ENCODE measurements at regions not wholly inside any gene's neighbourhood (a gene's known extent, or its start where the extent isn't known, plus 50 kb on each side); places are given as distances from the start of the nearest gene placed in this dataset.

DNA sequence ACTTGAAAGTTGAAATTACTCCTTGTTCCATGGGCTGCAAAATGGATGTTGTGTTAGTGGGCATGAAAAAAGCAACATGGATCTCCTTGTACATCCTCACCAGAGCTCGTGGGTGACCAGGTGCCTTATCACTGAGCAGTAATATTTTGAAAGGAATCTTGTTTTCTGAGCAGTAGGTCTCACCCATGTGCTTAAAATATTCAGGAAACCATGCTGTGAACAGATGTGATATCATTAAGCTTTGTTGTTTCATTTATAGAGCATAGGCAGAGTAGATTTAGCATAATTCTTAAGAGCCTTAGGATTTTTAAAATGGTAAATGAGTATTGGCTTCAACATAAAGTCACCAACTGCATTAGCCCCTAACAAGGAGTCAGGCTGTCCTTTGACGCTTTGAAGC lies 316.6 kb downstream of the TYW1 start:
- TF ChIP-seq, protein P1, sequence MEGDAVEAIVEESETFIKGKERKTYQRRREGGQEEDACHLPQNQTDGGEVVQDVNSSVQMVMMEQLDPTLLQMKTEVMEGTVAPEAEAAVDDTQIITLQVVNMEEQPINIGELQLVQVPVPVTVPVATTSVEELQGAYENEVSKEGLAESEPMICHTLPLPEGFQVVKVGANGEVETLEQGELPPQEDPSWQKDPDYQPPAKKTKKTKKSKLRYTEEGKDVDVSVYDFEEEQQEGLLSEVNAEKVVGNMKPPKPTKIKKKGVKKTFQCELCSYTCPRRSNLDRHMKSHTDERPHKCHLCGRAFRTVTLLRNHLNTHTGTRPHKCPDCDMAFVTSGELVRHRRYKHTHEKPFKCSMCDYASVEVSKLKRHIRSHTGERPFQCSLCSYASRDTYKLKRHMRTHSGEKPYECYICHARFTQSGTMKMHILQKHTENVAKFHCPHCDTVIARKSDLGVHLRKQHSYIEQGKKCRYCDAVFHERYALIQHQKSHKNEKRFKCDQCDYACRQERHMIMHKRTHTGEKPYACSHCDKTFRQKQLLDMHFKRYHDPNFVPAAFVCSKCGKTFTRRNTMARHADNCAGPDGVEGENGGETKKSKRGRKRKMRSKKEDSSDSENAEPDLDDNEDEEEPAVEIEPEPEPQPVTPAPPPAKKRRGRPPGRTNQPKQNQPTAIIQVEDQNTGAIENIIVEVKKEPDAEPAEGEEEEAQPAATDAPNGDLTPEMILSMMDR (conservative IDR thresholded peaks at IDR 0.05; ENCODE audit: low read depth in 2 of 2): no peak
- TF ChIP-seq, protein P2, sequence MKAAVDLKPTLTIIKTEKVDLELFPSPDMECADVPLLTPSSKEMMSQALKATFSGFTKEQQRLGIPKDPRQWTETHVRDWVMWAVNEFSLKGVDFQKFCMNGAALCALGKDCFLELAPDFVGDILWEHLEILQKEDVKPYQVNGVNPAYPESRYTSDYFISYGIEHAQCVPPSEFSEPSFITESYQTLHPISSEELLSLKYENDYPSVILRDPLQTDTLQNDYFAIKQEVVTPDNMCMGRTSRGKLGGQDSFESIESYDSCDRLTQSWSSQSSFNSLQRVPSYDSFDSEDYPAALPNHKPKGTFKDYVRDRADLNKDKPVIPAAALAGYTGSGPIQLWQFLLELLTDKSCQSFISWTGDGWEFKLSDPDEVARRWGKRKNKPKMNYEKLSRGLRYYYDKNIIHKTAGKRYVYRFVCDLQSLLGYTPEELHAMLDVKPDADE (IDR thresholded peaks at IDR 0.05): no peak
- TF ChIP-seq EZH2phosphoT487 (IDR thresholded peaks at IDR 0.05; ENCODE audit: unreplicated experiment) (no peak), EZH2 (IDR thresholded peaks at IDR 0.05; ENCODE audit: low read depth, unreplicated experiment) (no peak), POLR2AphosphoS5 (IDR thresholded peaks at IDR 0.05; ENCODE audit: low read depth) (no peak)
